Keratinocyte (primary cell): ENCODE measurements at regions not wholly inside any gene's neighbourhood (a gene's known extent, or its start where the extent isn't known, plus 50 kb on each side); places are given as distances from the start of the nearest gene placed in this dataset.

ENCODE experiments used
- DNase-seq: peaks from one replicate; pipeline ENCODE4 v3.0.0-alpha.2; 2011; ENCODE audit warnings: low read depth, missing footprints, low spot score
- FAIRE-seq: peaks from 2 replicates; lab custom pipeline; 2011; peaks lifted over from hg19 to GRCh38; lab: Jason Lieb, UNC
- H2AFZ ChIP-seq: 2 replicates; pipeline ENCODE4 v1.6.0; 2012; ENCODE audit warnings: low read length, control low read depth, inconsistent platforms; ENCODE audit not compliant: control insufficient read depth
- H3K27ac ChIP-seq: 2 replicates; pipeline ENCODE4 v1.5.1; 2011; ENCODE audit warnings: low read length; ENCODE audit not compliant: control insufficient read depth, insufficient read depth
- H3K27me3 ChIP-seq: 3 replicates; pipeline ENCODE4 v1.6.0; 2011; ENCODE audit warnings: low read length; ENCODE audit not compliant: control insufficient read depth, insufficient read depth; ENCODE audit errors: extremely low read depth
- H3K36me3 ChIP-seq, 2 experiments: 2 replicates in 1 of 2; 3 replicates in 1 of 2; pipeline ENCODE4 v1.5.1; 2011; ENCODE audit warnings: low read length in 2 of 2, mild to moderate bottlenecking in 1 of 2; ENCODE audit not compliant: control insufficient read depth in 2 of 2, insufficient read depth in 2 of 2; ENCODE audit errors: extremely low read depth in 1 of 2
- H3K4me1 ChIP-seq: 3 replicates; pipeline ENCODE4 v1.5.1; 2011; ENCODE audit warnings: low read length; ENCODE audit not compliant: control insufficient read depth, insufficient read depth; ENCODE audit errors: extremely low read depth
- H3K4me2 ChIP-seq: 3 replicates; pipeline ENCODE4 v1.6.0; 2011; ENCODE audit warnings: low read depth, low read length; ENCODE audit not compliant: control insufficient read depth, insufficient read depth; ENCODE audit errors: extremely low read depth
- H3K4me3 ChIP-seq, 3 experiments: fragments of 200-600 bp in 1 of 3; sonication (generic) in 1 of 3; 2 replicates in 2 of 3; 3 replicates in 1 of 3; pipeline ENCODE4 v1.5.1; 2011 to 2016; ENCODE audit warnings: low read length in 3 of 3, mild to moderate bottlenecking in 3 of 3, control low read depth in 2 of 3, inconsistent platforms in 1 of 3, low read depth in 1 of 3, mixed read lengths in 1 of 3, mixed run types in 1 of 3, moderate library complexity in 1 of 3; ENCODE audit not compliant: control insufficient read depth in 2 of 3, insufficient read depth in 2 of 3; ENCODE audit errors: extremely low read depth in 1 of 3
- H3K79me2 ChIP-seq: 2 replicates; pipeline ENCODE4 v1.6.0; 2012; ENCODE audit warnings: low read length; ENCODE audit not compliant: control insufficient read depth, insufficient read depth
- H3K9ac ChIP-seq: 3 replicates; pipeline ENCODE4 v1.6.0; 2011; ENCODE audit warnings: low read length; ENCODE audit not compliant: control insufficient read depth, insufficient read depth; ENCODE audit errors: extremely low read depth
- H3K9me1 ChIP-seq: 3 replicates; pipeline ENCODE4 v1.6.0; 2011; ENCODE audit warnings: low read length; ENCODE audit not compliant: control insufficient read depth, insufficient read depth; ENCODE audit errors: extremely low read depth
- H3K9me3 ChIP-seq: 2 replicates; pipeline ENCODE4 v1.5.1; 2012; ENCODE audit warnings: low read depth, low read length; ENCODE audit not compliant: control insufficient read depth
- H4K20me1 ChIP-seq: 3 replicates; pipeline ENCODE4 v1.6.0; 2011; ENCODE audit warnings: low read length; ENCODE audit not compliant: control insufficient read depth, insufficient read depth; ENCODE audit errors: extremely low read depth
- CTCF ChIP-seq, 3 experiments: IDR thresholded peaks in 1 of 3; conservative IDR thresholded peaks in 1 of 3; optimal IDR thresholded peaks in 1 of 3; 2 replicates in 2 of 3; 3 replicates in 1 of 3; pipeline versions ENCODE3 to v1.5.1; 2011; ENCODE audit warnings: low read length in 3 of 3, mild to moderate bottlenecking in 3 of 3, moderate library complexity in 2 of 3, control low read depth in 1 of 3, inconsistent platforms in 1 of 3; ENCODE audit not compliant: insufficient read depth in 2 of 3; ENCODE audit errors: extremely low read depth in 1 of 3
- EZH2 ChIP-seq: IDR thresholded peaks from one replicate; pipeline ENCODE4 v1.6.1; 2012; ENCODE audit warnings: inconsistent platforms, mild to moderate bottlenecking, low read length, moderate library complexity
- dilution Hi-C: fragments of 300-500 bp; cut with MboI; formaldehyde crosslinking; loops from one replicate; pipeline ENCODE4 v1.7.0; 2020; ENCODE audit warnings: low sequenced_read_pairs; ENCODE audit not compliant: extremely low pct_ligation_motif_present

GRCh38 chr4:10205223-10205622 lies 88.6 kb upstream of the WDR1 start:
- Histone ChIP-seq H3K36me3 (no peaks in the 10 kb centered on the region), H3K27ac (no peak overlapping the region), H3K27me3 (no peaks in the 10 kb centered on the region), H3K4me1 (no peaks in the 10 kb centered on the region), H3K4me2 (no peak overlapping the region), H3K4me3 (no peak overlapping the region), H3K9ac (no peak overlapping the region), H3K79me2 (no peaks in the 10 kb centered on the region), H2AFZ (no peak overlapping the region), H4K20me1 (no peaks in the 10 kb centered on the region), H3K9me3 (no peaks in the 10 kb centered on the region), H3K9me1 (no peaks in the 10 kb centered on the region)
- DNase-seq (no peak), FAIRE-seq (peak; percentile 36)
- dilution Hi-C loops, result no loop called here
- TF ChIP-seq EZH2 (no peak), CTCF (optimal IDR thresholded peaks at IDR 0.05 in 1 of 3, IDR thresholded peaks at IDR 0.05 in 1 of 3, conservative IDR thresholded peaks at IDR 0.05 in 1 of 3; ENCODE audit: extremely low read depth in 1 of 3, insufficient read depth in 2 of 3, low read length in 3 of 3) (no peak)

- Histone ChIP-seq H3K4me3 (no peak overlapping the region), H3K79me2 (no peaks in the 10 kb centered on the region), H3K9ac (no peak overlapping the region), H3K4me2 (no peak overlapping the region), H3K4me1 (no peaks in the 10 kb centered on the region), H3K27me3 (no peaks in the 10 kb centered on the region), H3K9me1 (no peaks in the 10 kb centered on the region), H3K9me3 (no peaks in the 10 kb centered on the region), H4K20me1 (no peaks in the 10 kb centered on the region), H3K27ac (no peak overlapping the region), H3K36me3 (no peaks in the 10 kb centered on the region), H2AFZ (no peak overlapping the region)
- dilution Hi-C loops, result no loop called here
- DNase-seq, result no peak
- TF ChIP-seq CTCF (optimal IDR thresholded peaks at IDR 0.05 in 1 of 3, IDR thresholded peaks at IDR 0.05 in 1 of 3, conservative IDR thresholded peaks at IDR 0.05 in 1 of 3; ENCODE audit: extremely low read depth in 1 of 3, insufficient read depth in 2 of 3, low read length in 3 of 3), result no peak
- no peak for TF ChIP-seq EZH2
- FAIRE-seq, result no peak
Measured at GRCh38 chr4:10204401-10205058, 87.9 kb upstream of the WDR1 start.
